SU-DHL-6 (cell line): ENCODE measurements at regions not wholly inside any gene's neighbourhood (a gene's known extent, or its start where the extent isn't known, plus 50 kb on each side); places are given as distances from the start of the nearest gene placed in this dataset.
"Not testable (repeated sequence)": the region's sequence is repeated elsewhere in the genome, so short reads cannot be mapped to it uniquely, and the experiment has no call there.

Experiments used
- EZH2phosphoT487 ChIP-seq: fragments of 200-600 bp; sonication (generic), shearing (Covaris generic); conservative IDR thresholded peaks from 2 replicates; pipeline ENCODE4 v1.6.1; 2018; ENCODE audit warnings: mild to moderate bottlenecking, antibody characterized with exemption, low read length, moderate library complexity, mixed read lengths
- TF ChIP-seq, protein P1 (sequence below): fragments of 200-600 bp; sonication (generic); IDR thresholded peaks from one replicate; pipeline ENCODE4 v1.5.1; 2017; ENCODE audit warnings: antibody characterized with exemption, mild to moderate bottlenecking, low read length, moderate library complexity; ENCODE audit not compliant: insufficient read depth, poor library complexity, severe bottlenecking

DNA sequence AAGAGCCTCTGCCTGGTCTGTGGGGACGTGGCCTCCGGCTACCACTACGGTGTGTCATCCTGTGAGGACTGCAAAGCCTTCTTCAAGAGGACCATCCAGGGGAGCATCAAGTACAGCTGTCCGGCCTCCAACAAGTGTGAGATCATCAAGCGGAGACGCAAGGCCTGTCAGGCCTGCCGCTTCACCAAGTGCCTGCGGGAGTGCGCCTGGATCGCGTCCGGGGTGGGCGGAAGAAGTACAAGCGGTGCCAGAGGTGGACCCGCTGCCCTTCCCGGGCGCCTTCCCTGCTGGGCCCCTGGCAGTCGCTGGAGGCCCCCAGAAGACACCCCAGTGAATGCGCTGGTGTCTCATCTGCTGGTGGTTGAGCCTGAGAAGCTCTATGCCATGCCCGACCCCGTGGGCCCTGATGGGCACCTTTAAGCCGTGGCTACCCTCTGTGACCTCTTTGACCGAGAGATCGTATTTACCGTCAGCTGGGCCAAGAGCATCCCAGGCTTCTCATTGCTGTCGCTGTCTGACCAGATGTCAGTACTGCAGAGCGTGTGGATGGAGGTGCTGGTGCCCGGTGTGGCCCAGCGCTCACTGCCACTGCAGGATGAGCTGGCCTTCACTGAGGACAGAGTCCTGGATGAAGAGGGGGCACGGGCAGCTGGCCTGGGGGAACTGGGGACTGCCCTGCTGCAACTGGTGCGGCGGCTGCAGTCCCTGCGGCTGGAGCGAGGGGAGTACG, 84.3 kb downstream of the MRPL57 start:
- TF ChIP-seq, protein P1, sequence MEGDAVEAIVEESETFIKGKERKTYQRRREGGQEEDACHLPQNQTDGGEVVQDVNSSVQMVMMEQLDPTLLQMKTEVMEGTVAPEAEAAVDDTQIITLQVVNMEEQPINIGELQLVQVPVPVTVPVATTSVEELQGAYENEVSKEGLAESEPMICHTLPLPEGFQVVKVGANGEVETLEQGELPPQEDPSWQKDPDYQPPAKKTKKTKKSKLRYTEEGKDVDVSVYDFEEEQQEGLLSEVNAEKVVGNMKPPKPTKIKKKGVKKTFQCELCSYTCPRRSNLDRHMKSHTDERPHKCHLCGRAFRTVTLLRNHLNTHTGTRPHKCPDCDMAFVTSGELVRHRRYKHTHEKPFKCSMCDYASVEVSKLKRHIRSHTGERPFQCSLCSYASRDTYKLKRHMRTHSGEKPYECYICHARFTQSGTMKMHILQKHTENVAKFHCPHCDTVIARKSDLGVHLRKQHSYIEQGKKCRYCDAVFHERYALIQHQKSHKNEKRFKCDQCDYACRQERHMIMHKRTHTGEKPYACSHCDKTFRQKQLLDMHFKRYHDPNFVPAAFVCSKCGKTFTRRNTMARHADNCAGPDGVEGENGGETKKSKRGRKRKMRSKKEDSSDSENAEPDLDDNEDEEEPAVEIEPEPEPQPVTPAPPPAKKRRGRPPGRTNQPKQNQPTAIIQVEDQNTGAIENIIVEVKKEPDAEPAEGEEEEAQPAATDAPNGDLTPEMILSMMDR: not testable (repeated sequence)
- not testable (repeated sequence) for TF ChIP-seq EZH2phosphoT487
